ENCODE measurements at regions not wholly inside any gene's neighbourhood (a gene's known extent, or its start where the extent isn't known, plus 50 kb on each side); places are given as distances from the start of the nearest gene placed in this dataset.
"Not testable (repeated sequence)": the region's sequence is repeated elsewhere in the genome, so short reads cannot be mapped to it uniquely, and the experiment has no call there.

- no peak for DNase-seq (ENCODE audit: low spot score)
These were observed 128.0 kb downstream of the ATP23 start for GRCh38 chr12:58069268-58069963.

- DNase-seq (ENCODE audit: low spot score) = no peak
These were observed 130.6 kb downstream of the ATP23 start for GRCh38 chr12:58071994-58072393.

GRCh38 chr12:58074259-58074658 is 132.9 kb downstream of the ATP23 start:
- DNase-seq (ENCODE audit: low spot score) = no peak

- DNase-seq (ENCODE audit: low spot score) = no peak
These were observed 138.4 kb downstream of the ATP23 start for GRCh38 chr12:58079806-58080205.

GRCh38 chr12:58081488-58081887 is 140.1 kb downstream of the ATP23 start:
- no peak for DNase-seq (ENCODE audit: low spot score)

GRCh38 chr12:58082996-58083395 is 141.6 kb downstream of the ATP23 start:
- DNase-seq (ENCODE audit: low spot score) = no peak

GRCh38 chr12:58086006-58086405 is 144.6 kb downstream of the ATP23 start:
- DNase-seq (ENCODE audit: low spot score) = no peak

- DNase-seq (ENCODE audit: low spot score) = no peak
These were observed 145.6 kb downstream of the ATP23 start for GRCh38 chr12:58086930-58087329.

GRCh38 chr12:58087423-58088127 is 146.2 kb downstream of the ATP23 start:
- DNase-seq (ENCODE audit: low spot score) = no peak

GRCh38 chr12:58089588-58089987 is 148.2 kb downstream of the ATP23 start:
- no peak for DNase-seq (ENCODE audit: low spot score)

GRCh38 chr12:58090685-58091084 is 149.3 kb downstream of the ATP23 start:
- no peak for DNase-seq (ENCODE audit: low spot score)

- no peak for DNase-seq (ENCODE audit: low spot score)
These were observed 153.6 kb downstream of the ATP23 start for GRCh38 chr12:58095002-58095401.

- no peak for DNase-seq (ENCODE audit: low spot score)
These were observed 156.4 kb downstream of the ATP23 start for GRCh38 chr12:58097741-58098140.

GRCh38 chr12:58099476-58099875 is 158.1 kb downstream of the ATP23 start:
- no peak for DNase-seq (ENCODE audit: low spot score)

- DNase-seq (ENCODE audit: low spot score) = no peak
These were observed 163.0 kb downstream of the ATP23 start for GRCh38 chr12:58104351-58104755.

GRCh38 chr12:58105225-58106119 is 164.1 kb downstream of the ATP23 start:
- no peak for DNase-seq (ENCODE audit: low spot score)

GRCh38 chr12:58106195-58106594 is 164.8 kb downstream of the ATP23 start:
- DNase-seq (ENCODE audit: low spot score) = no peak

GRCh38 chr12:58117201-58117600 is 175.8 kb downstream of the ATP23 start:
- DNase-seq (ENCODE audit: low spot score) = no peak

- no peak for DNase-seq (ENCODE audit: low spot score)
These were observed 176.3 kb downstream of the ATP23 start for GRCh38 chr12:58117667-58118066.

- not testable (repeated sequence) for DNase-seq (ENCODE audit: low spot score)
These were observed 184.4 kb downstream of the ATP23 start for GRCh38 chr12:58125761-58126160.

- no peak for DNase-seq (ENCODE audit: low spot score)
These were observed 190.8 kb downstream of the ATP23 start for GRCh38 chr12:58131986-58132755.

- no peak for DNase-seq (ENCODE audit: low spot score)
These were observed 197.1 kb downstream of the ATP23 start for GRCh38 chr12:58138424-58138823.
